ENCODE measurements at regions not wholly inside any gene's neighbourhood (a gene's known extent, or its start where the extent isn't known, plus 50 kb on each side); places are given as distances from the start of the nearest gene placed in this dataset.

GRCh38 chr18:78908462-78909260 is 71.0 kb upstream of the SALL3 start:
- TF ChIP-seq CTCF (IDR thresholded peaks at IDR 0.05) (no peak), POLR2AphosphoS5 (IDR thresholded peaks at IDR 0.05) (no peak), POLR2A (IDR thresholded peaks at IDR 0.05) (no peak), EP300 (IDR thresholded peaks at IDR 0.05; ENCODE audit: low read depth) (no peak)
